GM18870 (cell line): ENCODE measurements at regions not wholly inside any gene's neighbourhood (a gene's known extent, or its start where the extent isn't known, plus 50 kb on each side); places are given as distances from the start of the nearest gene placed in this dataset.

Experiments
- ATAC-seq: cut with Tn5 transposase; IDR thresholded peaks from one replicate; pipeline ENCODE4 v1.9.1; 2021; ENCODE audit warnings: moderate library complexity; ENCODE audit not compliant: unreplicated experiment

- ATAC-seq: no peak
Observed at GRCh38 chr13:106700439-106700838, 132.5 kb upstream of the ARGLU1 start.

- ATAC-seq: no peak
Observed at GRCh38 chr13:106700007-106700406, 132.1 kb upstream of the ARGLU1 start.

- no peak for ATAC-seq
Observed at GRCh38 chr13:106699311-106699710, 131.4 kb upstream of the ARGLU1 start.

GRCh38 chr13:106696719-106697118 lies 128.8 kb upstream of the ARGLU1 start:
- ATAC-seq: no peak

- no peak for ATAC-seq
Observed at GRCh38 chr13:106696140-106696539, 128.2 kb upstream of the ARGLU1 start.

- ATAC-seq: no peak
Observed at GRCh38 chr13:106695139-106695538, 127.2 kb upstream of the ARGLU1 start.

- no peak for ATAC-seq
Observed at GRCh38 chr13:106691861-106692260, 123.9 kb upstream of the ARGLU1 start.

- no peak for ATAC-seq
Observed at GRCh38 chr13:106691341-106691740, 123.4 kb upstream of the ARGLU1 start.

- ATAC-seq: no peak
Observed at GRCh38 chr13:106690779-106691178, 122.8 kb upstream of the ARGLU1 start.

GRCh38 chr13:106689906-106690305 lies 122.0 kb upstream of the ARGLU1 start:
- no peak for ATAC-seq

- ATAC-seq: no peak
Observed at GRCh38 chr13:106688940-106689339, 121.0 kb upstream of the ARGLU1 start.

- no peak for ATAC-seq
Observed at GRCh38 chr13:106686163-106686562, 118.2 kb upstream of the ARGLU1 start.

- no peak for ATAC-seq
Observed at GRCh38 chr13:106685143-106685542, 117.2 kb upstream of the ARGLU1 start.

GRCh38 chr13:106683918-106684317 lies 116.0 kb upstream of the ARGLU1 start:
- ATAC-seq: no peak

GRCh38 chr13:106683179-106683578 lies 115.2 kb upstream of the ARGLU1 start:
- no peak for ATAC-seq

- ATAC-seq: no peak
Observed at GRCh38 chr13:106681997-106682396, 114.1 kb upstream of the ARGLU1 start.

- no peak for ATAC-seq
Observed at GRCh38 chr13:106681536-106681935, 113.6 kb upstream of the ARGLU1 start.

- no peak for ATAC-seq
Observed at GRCh38 chr13:106680796-106681472, 113.0 kb upstream of the ARGLU1 start.

- no peak for ATAC-seq
Observed at GRCh38 chr13:106678646-106679418, 110.9 kb upstream of the ARGLU1 start.

- no peak for ATAC-seq
Observed at GRCh38 chr13:106675311-106675710, 107.4 kb upstream of the ARGLU1 start.

GRCh38 chr13:106660746-106661625 lies 93.0 kb upstream of the ARGLU1 start:
- no peak for ATAC-seq
